H1 (cell line): ENCODE measurements at regions not wholly inside any gene's neighbourhood (a gene's known extent, or its start where the extent isn't known, plus 50 kb on each side); places are given as distances from the start of the nearest gene placed in this dataset.

Experiments
- CTCF ChIA-PET: fragments of 300-600 bp; sonication (Branson Sonifier 250); formaldehyde crosslinking; loops from one replicate; lab custom pipeline; 2021; ENCODE audit not compliant: partially characterized antibody; lab: Charles Lee
- POLR2A ChIA-PET: fragments of 300-600 bp; sonication (Branson Sonifier 250); formaldehyde crosslinking; loops from one replicate; lab custom pipeline; 2021; ENCODE audit warnings: inconsistent platforms; ENCODE audit not compliant: partially characterized antibody; lab: Charles Lee
- DNase-seq, 2 experiments: peaks; one replicate each; pipeline versions ENCODE4 v3.0.0 to v3.0.0-alpha.2; 2010 to 2022; ENCODE audit warnings: low spot score in 2 of 2, low read depth in 1 of 2, mixed read lengths in 1 of 2
- FAIRE-seq: peaks from 2 replicates; lab custom pipeline; 2011; peaks lifted over from hg19 to GRCh38; lab: Jason Lieb, UNC
- H2AFZ ChIP-seq: 2 replicates; pipeline ENCODE4 v1.8.1; 2012; ENCODE audit warnings: low read length, inconsistent platforms
- H2AK5ac ChIP-seq: 2 replicates; pipeline ENCODE4 v1.6.1; 2013; ENCODE audit warnings: low read depth, low read length
- H2BK120ac ChIP-seq: replicated peaks from 2 replicates; pipeline ENCODE3; 2013; ENCODE audit warnings: low read depth, low read length, inconsistent platforms
- H2BK12ac ChIP-seq: 2 replicates; pipeline ENCODE4 v1.6.1; 2013; ENCODE audit warnings: low read depth, low read length
- H2BK15ac ChIP-seq: 2 replicates; pipeline ENCODE4 v1.6.1; 2013; ENCODE audit warnings: low read length
- H2BK20ac ChIP-seq: 2 replicates; pipeline ENCODE4 v1.6.1; 2013; ENCODE audit warnings: low read length
- H2BK5ac ChIP-seq: 2 replicates; pipeline ENCODE4 v1.6.1; 2013; ENCODE audit warnings: low read depth, low read length
- H3K14ac ChIP-seq: 2 replicates; pipeline ENCODE4 v1.6.1; 2013; ENCODE audit warnings: inconsistent platforms; ENCODE audit not compliant: insufficient read length
- H3K18ac ChIP-seq: 2 replicates; pipeline ENCODE4 v1.6.1; 2013; ENCODE audit warnings: low read length; ENCODE audit errors: extremely low read depth
- H3K23ac ChIP-seq: 2 replicates; pipeline ENCODE4 v1.6.1; 2013; ENCODE audit warnings: inconsistent platforms; ENCODE audit not compliant: insufficient read length
- H3K23me2 ChIP-seq: 2 replicates; pipeline ENCODE4 v1.6.1; 2013; ENCODE audit warnings: low read depth, low read length
- H3K27ac ChIP-seq: 2 replicates; pipeline ENCODE4 v1.6.1; 2011; ENCODE audit warnings: low read depth, low read length, inconsistent platforms
- H3K27me3 ChIP-seq, 4 experiments: replicated peaks in 1 of 4; 1 replicate in 1 of 4; 2 replicates in 3 of 4; pipeline versions ENCODE4 v1.6.1 to v1.8.1; 2011 to 2013; ENCODE audit warnings: low read length in 3 of 4, mild to moderate bottlenecking in 3 of 4, inconsistent platforms in 2 of 4, mixed read lengths in 2 of 4, moderate library complexity in 1 of 4; ENCODE audit not compliant: control insufficient read depth in 3 of 4, insufficient read depth in 3 of 4; ENCODE audit errors: extremely low read depth in 1 of 4
- H3K36me3 ChIP-seq, 4 experiments: 2 replicates each; pipeline versions ENCODE4 v1.6.1 to v1.8.1; 2011 to 2013; ENCODE audit warnings: mild to moderate bottlenecking in 4 of 4, low read length in 3 of 4, moderate library complexity in 2 of 4, control low read depth in 1 of 4, inconsistent platforms in 1 of 4; ENCODE audit not compliant: insufficient read depth in 4 of 4, control insufficient read depth in 2 of 4
- H3K4ac ChIP-seq: replicated peaks from 2 replicates; pipeline ENCODE3; 2013; ENCODE audit warnings: low read length, low read depth, mixed read lengths, inconsistent platforms; ENCODE audit not compliant: insufficient read length
- H3K4me1 ChIP-seq, 4 experiments: replicated peaks in 1 of 4; 1 replicate in 1 of 4; 2 replicates in 3 of 4; pipeline versions ENCODE4 v1.6.1 to v1.8.1; 2011 to 2013; ENCODE audit warnings: low read length in 3 of 4, inconsistent platforms in 2 of 4, mixed read lengths in 1 of 4; ENCODE audit not compliant: insufficient read depth in 4 of 4, control insufficient read depth in 3 of 4
- H3K4me2 ChIP-seq, 2 experiments: 2 replicates each; pipeline versions ENCODE4 v1.6.1 to v1.8.1; 2011 to 2013; ENCODE audit warnings: low read depth in 2 of 2, low read length in 2 of 2, control low read depth in 1 of 2, inconsistent platforms in 1 of 2, mild to moderate bottlenecking in 1 of 2; ENCODE audit not compliant: insufficient read depth in 1 of 2
- H3K4me3 ChIP-seq, 4 experiments: fragments of 200-600, 300-600 bp in 1 of 4; sonication (generic), shearing (Covaris generic), sonication (Bioruptor Twin) in 1 of 4; 2 replicates each; pipeline versions ENCODE4 v1.5.1 to v1.8.1; 2011 to 2016; ENCODE audit warnings: low read length in 4 of 4, low read depth in 3 of 4, control low read depth in 2 of 4, inconsistent platforms in 2 of 4, mild to moderate bottlenecking in 2 of 4, mixed read lengths in 1 of 4, moderate library complexity in 1 of 4; ENCODE audit not compliant: insufficient read depth in 2 of 4; ENCODE audit errors: extremely low read depth in 1 of 4
- H3K56ac ChIP-seq: replicated peaks from 2 replicates; pipeline ENCODE3; 2013; ENCODE audit warnings: low read depth, mild to moderate bottlenecking, mixed read lengths, low read length, inconsistent platforms; ENCODE audit not compliant: insufficient read length
- H3K79me1 ChIP-seq: 2 replicates; pipeline ENCODE4 v1.6.1; 2013; ENCODE audit warnings: low read depth, low read length, control low read depth
- H3K79me2 ChIP-seq, 2 experiments: 2 replicates each; pipeline versions ENCODE4 v1.6.1 to v1.8.1; 2012 to 2013; ENCODE audit warnings: low read length in 2 of 2, mild to moderate bottlenecking in 2 of 2, inconsistent platforms in 1 of 2; ENCODE audit not compliant: insufficient read depth in 2 of 2, control insufficient read depth in 1 of 2
- H3K9ac ChIP-seq, 4 experiments: replicated peaks in 1 of 4; 1 replicate in 1 of 4; 2 replicates in 3 of 4; pipeline versions ENCODE4 v1.6.1 to v1.8.1; 2011 to 2013; ENCODE audit warnings: low read depth in 3 of 4, low read length in 3 of 4, control low read depth in 2 of 4, mild to moderate bottlenecking in 2 of 4, moderate library complexity in 2 of 4, inconsistent platforms in 1 of 4; ENCODE audit errors: extremely low read depth in 1 of 4
- H3K9me3 ChIP-seq, 2 experiments: 2 replicates each; pipeline versions ENCODE4 v1.6.1 to v1.8.1; 2012 to 2013; ENCODE audit warnings: mild to moderate bottlenecking in 2 of 2, moderate library complexity in 2 of 2, control low read depth in 1 of 2, inconsistent platforms in 1 of 2, low read depth in 1 of 2, low read length in 1 of 2, mixed read lengths in 1 of 2; ENCODE audit not compliant: insufficient read depth in 2 of 2
- H4K20me1 ChIP-seq, 2 experiments: replicated peaks in 1 of 2; 2 replicates each; pipeline versions ENCODE3 to v1.8.1; 2011 to 2013; ENCODE audit warnings: inconsistent platforms in 2 of 2, low read length in 2 of 2, mild to moderate bottlenecking in 1 of 2; ENCODE audit not compliant: insufficient read depth in 2 of 2, control insufficient read depth in 1 of 2
- H4K5ac ChIP-seq: 2 replicates; pipeline ENCODE4 v1.6.1; 2013; ENCODE audit warnings: low read length, low read depth, mixed read lengths, inconsistent platforms; ENCODE audit not compliant: insufficient read length
- H4K8ac ChIP-seq: 2 replicates; pipeline ENCODE4 v1.8.0; 2013; ENCODE audit warnings: mild to moderate bottlenecking, moderate library complexity, low read length, inconsistent platforms; ENCODE audit not compliant: insufficient read depth; ENCODE audit errors: extremely low read depth
- H4K91ac ChIP-seq: replicated peaks from 2 replicates; pipeline ENCODE3; 2013; ENCODE audit warnings: low read length, mixed read lengths, inconsistent platforms; ENCODE audit not compliant: insufficient read length
- BACH1 ChIP-seq: IDR thresholded peaks from 2 replicates; pipeline ENCODE4 v1.6.1; 2012; ENCODE audit warnings: low read length, improper control_type of control experiment
- EZH2 ChIP-seq: fragments of 200-600 bp; sonication (generic); IDR thresholded peaks from 2 replicates; pipeline ENCODE4 v1.7.1; 2012; ENCODE audit warnings: low read depth, mild to moderate bottlenecking, moderate library complexity, low read length, inconsistent platforms; ENCODE audit not compliant: severe bottlenecking
- JUND ChIP-seq: IDR thresholded peaks from 2 replicates; pipeline ENCODE4 v1.6.1; 2011; ENCODE audit warnings: mild to moderate bottlenecking, improper control_type of control experiment, low read length
- KDM4A ChIP-seq: IDR thresholded peaks from one replicate; pipeline ENCODE4 v1.7.1; 2012; ENCODE audit warnings: low read depth, mild to moderate bottlenecking, moderate library complexity, low read length, inconsistent platforms; ENCODE audit not compliant: severe bottlenecking
- KDM5A ChIP-seq: fragments of 200-600 bp; IDR thresholded peaks from 2 replicates; pipeline ENCODE4 v1.7.1; 2012; ENCODE audit warnings: mild to moderate bottlenecking, low read length, inconsistent platforms, mixed read lengths
- POLR2AphosphoS5 ChIP-seq: IDR thresholded peaks from 2 replicates; pipeline ENCODE4 v1.6.1; 2011; ENCODE audit warnings: low read depth, low read length
- RAD21 ChIP-seq, 2 experiments: IDR thresholded peaks in 1 of 2; conservative IDR thresholded peaks in 1 of 2; 2 replicates each; pipeline ENCODE4 v1.6.1; 2011; ENCODE audit warnings: low read depth in 2 of 2, low read length in 2 of 2, improper control_type of control experiment in 1 of 2, inconsistent platforms in 1 of 2, mild to moderate bottlenecking in 1 of 2, moderate library complexity in 1 of 2
- RFX5 ChIP-seq: IDR thresholded peaks from 2 replicates; pipeline ENCODE4 v1.6.1; 2011; ENCODE audit warnings: low read depth, low read length, improper control_type of control experiment, borderline replicate concordance
- RNF2 ChIP-seq: fragments of 200-900, 300-1000 bp; sonication (generic); IDR thresholded peaks from 2 replicates; pipeline ENCODE4 v1.7.1; 2016; ENCODE audit warnings: borderline replicate concordance, low read depth, mild to moderate bottlenecking, antibody characterized with exemption, low read length; ENCODE audit not compliant: poor library complexity, severe bottlenecking; ENCODE audit errors: missing control alignments
- SRF ChIP-seq: IDR thresholded peaks from 2 replicates; pipeline ENCODE4 v1.6.1; 2011; ENCODE audit warnings: mild to moderate bottlenecking, low read depth, low read length, moderate library complexity
- WGBS, 2 experiments: shearing (Covaris generic) in 1 of 2; methylation state at CpG; one replicate each; pipeline versions ENCODE4 v1.1.6 to v1.1.7; 2013 to 2015; ENCODE audit warnings: low lambda C conversion rate in 2 of 2, mixed read lengths in 2 of 2, inconsistent platforms in 1 of 2, low coverage in 1 of 2, missing lambda C conversion rate in 1 of 2; ENCODE audit not compliant: insufficient replicate concordance in 2 of 2, insufficient coverage in 1 of 2, insufficient read length in 1 of 2; ENCODE audit errors: extremely low coverage in 1 of 2, missing lambda C conversion rate in 1 of 2; 5-methylcytosine and 5-hydroxymethylcytosine counted together
- TF ChIP-seq, protein P1 (sequence below), 3 experiments: IDR thresholded peaks; 1 replicate in 2 of 3; 2 replicates in 1 of 3; pipeline versions ENCODE4 v1.5.1 to v1.6.1; 2011; ENCODE audit warnings: low read length in 3 of 3, mild to moderate bottlenecking in 3 of 3, inconsistent platforms in 2 of 3, low read depth in 1 of 3, moderate library complexity in 1 of 3; ENCODE audit not compliant: insufficient read depth in 1 of 3; ENCODE audit errors: control extremely low read depth in 1 of 3

DNA sequence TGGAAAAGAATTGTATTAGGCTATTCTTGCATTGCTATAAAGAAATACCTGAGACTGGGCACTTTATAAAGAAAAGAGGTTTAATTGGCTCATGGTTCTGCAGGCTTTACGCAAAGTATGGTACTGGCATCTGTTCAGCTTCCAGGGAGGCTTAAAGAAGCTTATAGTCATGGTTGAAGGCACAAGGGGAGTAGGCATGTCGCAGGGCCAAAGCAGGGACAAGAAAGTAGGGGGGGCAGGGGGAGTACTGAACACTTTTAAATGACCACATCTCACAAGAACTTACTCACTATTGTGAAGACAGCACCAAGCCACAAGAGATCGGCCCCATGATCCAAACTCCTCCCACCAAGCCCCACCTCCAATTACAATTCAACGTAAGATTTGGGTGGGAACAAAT, 152.5 kb upstream of the PHF14 start:
- Histone ChIP-seq H2BK15ac (no peak overlapping the region), H3K4me2 (no peak overlapping the region), H2BK20ac (no peak overlapping the region), H3K4ac (no peak overlapping the region), H2BK12ac (no peak overlapping the region), H3K9ac (no peak overlapping the region), H2BK5ac (no peak overlapping the region), H3K4me3 (no peak overlapping the region)
- POLR2A ChIA-PET, result no interaction called here
- TF ChIP-seq KDM4A (no peak), SRF (no peak), KDM5A (no peak), RNF2 (no peak), POLR2AphosphoS5 (no peak), RAD21 (IDR thresholded peaks at IDR 0.05 in 1 of 2, conservative IDR thresholded peaks at IDR 0.05 in 1 of 2; ENCODE audit: low read depth in 2 of 2, low read length in 2 of 2) (no peak), EZH2 (no peak), RFX5 (no peak), BACH1 (no peak), JUND (no peak)
- TF ChIP-seq, protein P1, sequence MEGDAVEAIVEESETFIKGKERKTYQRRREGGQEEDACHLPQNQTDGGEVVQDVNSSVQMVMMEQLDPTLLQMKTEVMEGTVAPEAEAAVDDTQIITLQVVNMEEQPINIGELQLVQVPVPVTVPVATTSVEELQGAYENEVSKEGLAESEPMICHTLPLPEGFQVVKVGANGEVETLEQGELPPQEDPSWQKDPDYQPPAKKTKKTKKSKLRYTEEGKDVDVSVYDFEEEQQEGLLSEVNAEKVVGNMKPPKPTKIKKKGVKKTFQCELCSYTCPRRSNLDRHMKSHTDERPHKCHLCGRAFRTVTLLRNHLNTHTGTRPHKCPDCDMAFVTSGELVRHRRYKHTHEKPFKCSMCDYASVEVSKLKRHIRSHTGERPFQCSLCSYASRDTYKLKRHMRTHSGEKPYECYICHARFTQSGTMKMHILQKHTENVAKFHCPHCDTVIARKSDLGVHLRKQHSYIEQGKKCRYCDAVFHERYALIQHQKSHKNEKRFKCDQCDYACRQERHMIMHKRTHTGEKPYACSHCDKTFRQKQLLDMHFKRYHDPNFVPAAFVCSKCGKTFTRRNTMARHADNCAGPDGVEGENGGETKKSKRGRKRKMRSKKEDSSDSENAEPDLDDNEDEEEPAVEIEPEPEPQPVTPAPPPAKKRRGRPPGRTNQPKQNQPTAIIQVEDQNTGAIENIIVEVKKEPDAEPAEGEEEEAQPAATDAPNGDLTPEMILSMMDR (IDR thresholded peaks at IDR 0.05; ENCODE audit: control extremely low read depth in 1 of 3, insufficient read depth in 1 of 3, low read depth in 1 of 3, low read length in 3 of 3), result no peak
- TF ChIP-seq, all 59 proteins: peak for 0
- no peaks in the 10 kb centered on the region for H3K9me3 ChIP-seq
- no peak overlapping the region for H4K91ac ChIP-seq
- no peak overlapping the region for H3K23ac ChIP-seq
- no peaks in the 10 kb centered on the region for H3K79me2 ChIP-seq
- H3K36me3 ChIP-seq, result no peaks in the 10 kb centered on the region
- H3K23me2 ChIP-seq, result no peaks in the 10 kb centered on the region
- no peaks in the 10 kb centered on the region for H3K79me1 ChIP-seq
- 90% methylated on average over 4 of the region's 4 CpGs; no CpG with 5 or more reads in 1 of the 2 experiments for WGBS, 2 experiments
- FAIRE-seq (no peak), DNase-seq (no peak)
- H4K8ac ChIP-seq, result no peak overlapping the region
- no peak overlapping the region for H2AFZ ChIP-seq
- no peaks in the 10 kb centered on the region for H3K4me1 ChIP-seq
- no peak overlapping the region for H2BK120ac ChIP-seq
- no peak overlapping the region for H4K5ac ChIP-seq
- no peak overlapping the region for H3K18ac ChIP-seq
- H2AK5ac ChIP-seq, result no peak overlapping the region
- no peak overlapping the region for H3K56ac ChIP-seq
- no peaks in the 10 kb centered on the region for H4K20me1 ChIP-seq
- CTCF ChIA-PET, result no interaction called here
- no peak overlapping the region for H3K27ac ChIP-seq
- no peaks in the 10 kb centered on the region for H3K27me3 ChIP-seq
- no peak overlapping the region for H3K14ac ChIP-seq
